Gastroesophageal sphincter (tissue), 4 donors: ENCODE measurements at regions not wholly inside any gene's neighbourhood (a gene's known extent, or its start where the extent isn't known, plus 50 kb on each side); places are given as distances from the start of the nearest gene placed in this dataset.

ENCODE experiments used
- ATAC-seq: fragments of 150-250 bp; one replicate; pipeline ENCODE4 v1.9.1; 2016; ENCODE audit warnings: mild to moderate bottlenecking, moderate library complexity
- H3K27ac ChIP-seq, 4 donors: fragments of 200-600 bp; sonication (generic) in 3 of 4; 1 replicate in 3 of 4; 2 replicates in 1 of 4; pipeline ENCODE4 v1.5.1; 2016 to 2019
- H3K27me3 ChIP-seq: fragments of 200-600 bp; sonication (generic); one replicate; pipeline ENCODE4 v1.5.1; 2019
- H3K36me3 ChIP-seq, 2 donors: fragments of 200-600 bp; sonication (generic); one replicate each; pipeline ENCODE4 v1.5.1; 2019; ENCODE audit warnings: control low read depth in 1 of 2
- H3K4me1 ChIP-seq, 3 donors: fragments of 200-600 bp; sonication (generic); 1 replicate in 2 of 3; 2 replicates in 1 of 3; pipeline ENCODE4 v1.5.1; 2016 to 2019; ENCODE audit warnings: control low read depth in 2 of 3
- H3K4me3 ChIP-seq, 2 donors: fragments of 200-600 bp; sonication (generic); one replicate each; pipeline ENCODE4 v1.5.1; 2019; ENCODE audit warnings: mild to moderate bottlenecking in 1 of 2, moderate library complexity in 1 of 2
- H3K9me3 ChIP-seq, 3 donors: fragments of 200-600 bp; sonication (generic); one replicate each; pipeline ENCODE4 v1.5.1; 2017 to 2019; ENCODE audit warnings: control low read depth in 2 of 3
- EP300 ChIP-seq: sonication (generic); formaldehyde crosslinking; IDR thresholded peaks from one replicate; pipeline ENCODE4 v1.6.1; 2017; ENCODE audit warnings: antibody characterized with exemption, mild to moderate bottlenecking
- POLR2A ChIP-seq, 2 donors: fragments of 450-650 bp; IDR thresholded peaks; one replicate each; pipeline ENCODE4 v1.6.1; 2017; ENCODE audit warnings: antibody characterized with exemption in 2 of 2, mild to moderate bottlenecking in 2 of 2, moderate library complexity in 1 of 2
- POLR2AphosphoS5 ChIP-seq: sonication (generic); formaldehyde crosslinking; IDR thresholded peaks from one replicate; pipeline ENCODE4 v1.6.1; 2017; ENCODE audit warnings: antibody characterized with exemption
- WGBS, 2 donors: methylation state at CpG; one replicate each; pipeline ENCODE4 v1.1.5; 2018; ENCODE audit warnings: low coverage in 1 of 2; 5-methylcytosine and 5-hydroxymethylcytosine counted together
- TF ChIP-seq, protein P1 (sequence below), 4 experiments: fragments of 200-600 bp in 2 of 4; fragments of 450-650 bp in 2 of 4; sonication (generic) in 1 of 4; IDR thresholded peaks; one replicate each; pipeline ENCODE4 v1.5.1; 2017 to 2019; ENCODE audit warnings: antibody characterized with exemption in 4 of 4, mild to moderate bottlenecking in 2 of 4, moderate library complexity in 2 of 4

DNA sequence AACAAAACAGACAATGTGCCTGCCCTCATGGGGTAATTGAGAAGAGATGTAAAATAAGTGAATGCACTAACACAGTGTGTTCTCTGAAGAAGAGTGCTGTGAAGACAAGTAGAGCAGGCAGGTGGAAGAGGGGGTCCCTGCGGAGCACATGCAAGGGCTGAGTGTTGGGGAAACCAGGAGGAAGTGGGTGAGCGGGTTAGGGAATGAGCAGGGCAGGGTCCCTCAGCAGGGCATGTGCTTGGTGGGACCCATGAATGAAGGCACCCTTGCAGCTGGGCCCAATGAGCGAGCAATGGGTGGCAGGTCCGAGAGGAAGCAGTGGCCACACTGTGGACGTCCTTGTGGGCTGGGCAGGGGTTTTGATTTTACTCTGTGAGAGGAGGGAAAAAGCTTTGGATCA lies 376.6 kb upstream of the COBL start:
- H3K9me3 ChIP-seq = no peaks in the 10 kb centered on the region
- 79 to 91% methylated on average over 4 to 5 of the region's 5 CpGs for WGBS, 2 donors
- no peak overlapping the region for H3K27ac ChIP-seq
- ATAC-seq = no peak
- H3K36me3 ChIP-seq = no peaks in the 10 kb centered on the region
- no peaks in the 10 kb centered on the region for H3K4me1 ChIP-seq
- H3K27me3 ChIP-seq = no peaks in the 10 kb centered on the region
- no peak overlapping the region for H3K4me3 ChIP-seq
- TF ChIP-seq, protein P1, sequence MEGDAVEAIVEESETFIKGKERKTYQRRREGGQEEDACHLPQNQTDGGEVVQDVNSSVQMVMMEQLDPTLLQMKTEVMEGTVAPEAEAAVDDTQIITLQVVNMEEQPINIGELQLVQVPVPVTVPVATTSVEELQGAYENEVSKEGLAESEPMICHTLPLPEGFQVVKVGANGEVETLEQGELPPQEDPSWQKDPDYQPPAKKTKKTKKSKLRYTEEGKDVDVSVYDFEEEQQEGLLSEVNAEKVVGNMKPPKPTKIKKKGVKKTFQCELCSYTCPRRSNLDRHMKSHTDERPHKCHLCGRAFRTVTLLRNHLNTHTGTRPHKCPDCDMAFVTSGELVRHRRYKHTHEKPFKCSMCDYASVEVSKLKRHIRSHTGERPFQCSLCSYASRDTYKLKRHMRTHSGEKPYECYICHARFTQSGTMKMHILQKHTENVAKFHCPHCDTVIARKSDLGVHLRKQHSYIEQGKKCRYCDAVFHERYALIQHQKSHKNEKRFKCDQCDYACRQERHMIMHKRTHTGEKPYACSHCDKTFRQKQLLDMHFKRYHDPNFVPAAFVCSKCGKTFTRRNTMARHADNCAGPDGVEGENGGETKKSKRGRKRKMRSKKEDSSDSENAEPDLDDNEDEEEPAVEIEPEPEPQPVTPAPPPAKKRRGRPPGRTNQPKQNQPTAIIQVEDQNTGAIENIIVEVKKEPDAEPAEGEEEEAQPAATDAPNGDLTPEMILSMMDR (IDR thresholded peaks at IDR 0.05) = no peak
- TF ChIP-seq POLR2AphosphoS5 (no peak), POLR2A (IDR thresholded peaks at IDR 0.05) (no peak), EP300 (no peak)

DNA sequence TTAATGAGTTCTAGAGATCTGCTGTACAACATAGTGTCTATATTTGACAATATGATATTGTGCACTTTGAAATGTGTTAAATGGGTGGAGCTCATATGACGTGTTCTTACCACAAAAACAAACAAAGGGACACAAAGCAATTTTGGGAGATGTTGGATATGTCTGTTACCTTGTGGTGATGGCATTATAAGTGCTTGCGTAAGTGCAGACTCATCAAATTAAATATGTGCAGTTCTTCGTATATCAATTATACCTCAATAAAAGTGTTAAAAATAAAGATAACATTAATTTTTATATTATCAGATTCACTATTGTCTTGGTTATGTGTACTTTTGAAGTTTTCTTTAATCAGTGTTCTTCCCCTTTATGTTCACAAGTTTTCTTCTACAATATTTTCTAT lies 372.9 kb upstream of the COBL start:
- no peak for TF ChIP-seq POLR2AphosphoS5
- TF ChIP-seq, protein P1 (IDR thresholded peaks at IDR 0.05) = no peak

DNA sequence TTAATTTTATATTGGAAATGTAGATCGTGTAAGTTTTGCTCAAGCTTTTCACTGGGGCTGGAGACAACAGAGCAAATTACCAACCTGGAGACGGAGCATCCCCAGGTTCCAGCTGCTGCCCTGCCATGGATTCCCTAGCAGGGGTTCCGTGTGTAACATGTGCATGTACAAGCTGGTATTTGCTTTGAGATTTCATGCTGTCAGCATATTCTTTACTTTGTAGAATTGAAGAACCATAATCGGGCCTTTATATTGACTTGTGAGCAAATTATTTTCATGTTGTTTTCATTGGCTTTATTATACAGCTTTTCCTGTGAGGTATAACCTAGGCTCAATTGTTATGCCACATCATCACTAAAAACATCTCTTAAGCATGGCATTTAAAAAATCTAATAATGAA lies 369.2 kb upstream of the COBL start:
- Histone ChIP-seq H3K27ac (no peak overlapping the region), H3K4me1 (no peaks in the 10 kb centered on the region), H3K9me3 (no peaks in the 10 kb centered on the region), H3K27me3 (no peaks in the 10 kb centered on the region), H3K4me3 (no peak overlapping the region), H3K36me3 (no peaks in the 10 kb centered on the region)
- no peak for ATAC-seq
- WGBS, 2 donors = 80 to 86% methylated on average over 3 to 4 of the region's 4 CpGs
- TF ChIP-seq POLR2A (IDR thresholded peaks at IDR 0.05) (no peak), EP300 (no peak), POLR2AphosphoS5 (no peak)
- TF ChIP-seq, protein P1 (IDR thresholded peaks at IDR 0.05) = no peak

More for the DNA sequence above, 372.9 kb upstream of the COBL start:
- no peak for ATAC-seq
- Histone ChIP-seq H3K9me3 (no peaks in the 10 kb centered on the region), H3K27ac (no peak overlapping the region), H3K4me1 (no peaks in the 10 kb centered on the region), H3K4me3 (no peak overlapping the region), H3K27me3 (no peaks in the 10 kb centered on the region), H3K36me3 (no peaks in the 10 kb centered on the region)
- WGBS, 2 donors = 75 to 87% methylated on average over 3 of the region's 3 CpGs

DNA sequence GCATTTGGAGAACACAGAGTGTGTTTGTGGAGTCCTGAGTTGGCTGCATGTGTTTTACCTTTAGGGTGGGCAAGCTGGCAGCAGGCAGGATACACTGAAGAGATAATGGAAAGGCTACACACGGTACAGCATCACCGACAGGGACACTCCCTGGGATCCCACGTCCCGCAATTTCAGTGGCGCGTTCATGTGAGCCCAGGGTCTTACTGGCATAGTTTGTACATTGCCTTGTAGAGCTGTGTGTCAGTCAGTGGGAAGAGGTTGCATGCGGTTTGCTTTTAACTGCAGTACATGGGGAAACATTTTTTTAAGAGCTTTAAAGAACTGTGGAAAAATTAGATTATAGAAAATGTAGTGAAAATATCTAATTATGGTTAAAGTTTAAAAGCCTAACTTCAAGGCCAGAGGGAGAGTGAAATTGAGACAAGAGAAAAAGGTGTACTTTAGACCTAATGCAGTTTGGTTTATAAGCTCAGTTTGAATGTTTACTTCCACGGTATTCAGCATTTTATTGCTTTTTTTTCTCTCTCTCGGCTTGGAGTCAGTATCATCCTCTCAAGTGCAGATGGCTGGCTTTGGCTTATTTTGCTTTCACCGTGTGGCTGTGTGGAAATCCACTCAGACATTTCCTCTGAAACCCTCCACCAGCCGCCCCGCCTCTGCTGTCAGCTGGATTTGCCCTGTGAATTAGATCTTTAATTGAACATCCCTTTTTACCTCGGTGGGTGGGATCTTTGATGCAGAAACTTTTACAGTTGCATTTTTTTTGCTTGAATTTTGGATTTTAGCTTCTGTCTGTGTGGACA lies 364.2 kb upstream of the COBL start:
- H3K36me3 ChIP-seq = no peaks in the 10 kb centered on the region
- no peaks in the 10 kb centered on the region for H3K27me3 ChIP-seq
- no peaks in the 10 kb centered on the region for H3K9me3 ChIP-seq
- no peak for ATAC-seq
- WGBS, 2 donors = 51 to 57% methylated on average over 5 to 9 of the region's 13 CpGs
- no peak for TF ChIP-seq POLR2A (IDR thresholded peaks at IDR 0.05)
- TF ChIP-seq, protein P1 (IDR thresholded peaks at IDR 0.05) = no peak
- TF ChIP-seq POLR2AphosphoS5 = no peak
- no peak for TF ChIP-seq EP300
- H3K4me1 ChIP-seq = no peaks in the 10 kb centered on the region
- no peak overlapping the region for H3K4me3 ChIP-seq
- no peak overlapping the region for H3K27ac ChIP-seq

DNA sequence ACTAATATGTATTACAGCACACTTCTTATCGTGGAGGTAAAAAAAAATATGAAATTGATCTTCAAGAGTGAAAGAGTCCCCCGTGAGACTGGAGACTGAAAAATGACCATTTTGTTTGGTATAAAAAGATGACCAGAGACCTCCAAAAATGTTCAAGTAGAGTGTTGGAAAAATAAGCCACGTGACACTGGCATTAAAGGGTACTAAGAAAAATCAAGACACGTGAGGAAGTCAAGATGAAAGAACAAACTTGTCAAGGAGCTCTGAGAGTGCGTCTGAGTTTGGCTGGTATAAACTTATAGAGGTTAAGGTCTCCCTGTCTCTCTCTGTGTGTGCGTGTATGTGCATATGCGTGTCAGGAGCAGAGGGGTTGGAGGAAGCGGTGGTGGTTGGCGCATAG lies 362.7 kb upstream of the COBL start:
- Histone ChIP-seq H3K4me1 (no peaks in the 10 kb centered on the region), H3K36me3 (no peaks in the 10 kb centered on the region), H3K27ac (no peak overlapping the region), H3K27me3 (no peaks in the 10 kb centered on the region), H3K9me3 (no peaks in the 10 kb centered on the region), H3K4me3 (no peak overlapping the region)
- ATAC-seq = no peak
- WGBS, 2 donors = 70 to 75% methylated on average over 9 of the region's 9 CpGs
- TF ChIP-seq POLR2AphosphoS5 (no peak), EP300 (no peak), POLR2A (IDR thresholded peaks at IDR 0.05) (no peak)
- TF ChIP-seq, protein P1 (IDR thresholded peaks at IDR 0.05) = no peak
